ENCODE measurements at regions not wholly inside any gene's neighbourhood (a gene's known extent, or its start where the extent isn't known, plus 50 kb on each side); places are given as distances from the start of the nearest gene placed in this dataset.

- TF ChIP-seq CTCF (IDR thresholded peaks at IDR 0.05; ENCODE audit: poor library complexity, severe bottlenecking) (no peak), MXI1 (conservative IDR thresholded peaks at IDR 0.05; ENCODE audit: poor library complexity, severe bottlenecking) (no peak), POLR2AphosphoS5 (IDR thresholded peaks at IDR 0.05) (no peak), EZH2 (IDR thresholded peaks at IDR 0.05; ENCODE audit: borderline replicate concordance, insufficient read depth, low read length, poor library complexity, severe bottlenecking) (no peak), REST (IDR thresholded peaks at IDR 0.05; ENCODE audit: borderline replicate concordance) (no peak), EP300 (conservative IDR thresholded peaks at IDR 0.05; ENCODE audit: poor library complexity, severe bottlenecking) (no peak), TAF1 (IDR thresholded peaks at IDR 0.05; ENCODE audit: low read depth) (no peak), RAD21 (conservative IDR thresholded peaks at IDR 0.05) (no peak), SMC3 (conservative IDR thresholded peaks at IDR 0.05; ENCODE audit: poor library complexity) (no peak)
Measured at GRCh38 chr4:90028460-90028859, 98.7 kb upstream of the CCSER1 start.
